Stimulated activated CD4-positive, alpha-beta T cell treated with anti-CD3 and anti-CD28 coated beads, Interleukin-1b, Interleukin-23, amount 100 ng/mL, for 24 hours (primary cell): ENCODE measurements at regions not wholly inside any gene's neighbourhood (a gene's known extent, or its start where the extent isn't known, plus 50 kb on each side); places are given as distances from the start of the nearest gene placed in this dataset.
A peak's percentile ranks its signal among the peaks of the same experiment; 100 is the strongest.

ENCODE experiments used
- DNase-seq, 4 experiments: peaks; one replicate each; pipeline ENCODE4 v3.0.0-alpha.2; 2020; ENCODE audit warnings: low read depth in 4 of 4, low spot score in 1 of 4

GRCh38 chr3:107970993-107971580, 119.7 kb downstream of the CD47 start:
- no peak for DNase-seq

- DNase-seq = peak in 1 of 4 experiments; percentile 7
Measured at GRCh38 chr3:107969994-107970819, 120.6 kb downstream of the CD47 start.

GRCh38 chr3:107969525-107969924, 121.3 kb downstream of the CD47 start:
- DNase-seq = no peak

- no peak for DNase-seq
Measured at GRCh38 chr3:107966276-107966675, 124.6 kb downstream of the CD47 start.

GRCh38 chr3:107965136-107965655, 125.6 kb downstream of the CD47 start:
- no peak for DNase-seq

GRCh38 chr3:107963581-107963980, 127.2 kb downstream of the CD47 start:
- no peak for DNase-seq

GRCh38 chr3:107962946-107963345, 127.9 kb downstream of the CD47 start:
- no peak for DNase-seq

- DNase-seq = no peak
Measured at GRCh38 chr3:107962037-107962436, 128.8 kb downstream of the CD47 start.

GRCh38 chr3:107959550-107960154, 131.2 kb downstream of the CD47 start:
- DNase-seq = no peak

GRCh38 chr3:107958146-107958545, 132.7 kb downstream of the CD47 start:
- DNase-seq = no peak

- no peak for DNase-seq
Measured at GRCh38 chr3:107956991-107957900, 133.6 kb downstream of the CD47 start.

GRCh38 chr3:107954845-107955244, 136.0 kb downstream of the CD47 start:
- no peak for DNase-seq

GRCh38 chr3:107953722-107954121, 137.1 kb downstream of the CD47 start:
- DNase-seq = no peak

GRCh38 chr3:107951126-107951525, 139.7 kb downstream of the CD47 start:
- no peak for DNase-seq

- no peak for DNase-seq
Measured at GRCh38 chr3:107950417-107950816, 140.4 kb downstream of the CD47 start.

GRCh38 chr3:107949394-107949970, 141.3 kb downstream of the CD47 start:
- no peak for DNase-seq

GRCh38 chr3:107947203-107947602, 143.6 kb downstream of the CD47 start:
- no peak for DNase-seq

- no peak for DNase-seq
Measured at GRCh38 chr3:107946700-107947099, 144.1 kb downstream of the CD47 start.

- DNase-seq = no peak
Measured at GRCh38 chr3:107945417-107946094, 145.3 kb downstream of the CD47 start.
